ENCODE measurements at regions not wholly inside any gene's neighbourhood (a gene's known extent, or its start where the extent isn't known, plus 50 kb on each side); places are given as distances from the start of the nearest gene placed in this dataset.

DNA sequence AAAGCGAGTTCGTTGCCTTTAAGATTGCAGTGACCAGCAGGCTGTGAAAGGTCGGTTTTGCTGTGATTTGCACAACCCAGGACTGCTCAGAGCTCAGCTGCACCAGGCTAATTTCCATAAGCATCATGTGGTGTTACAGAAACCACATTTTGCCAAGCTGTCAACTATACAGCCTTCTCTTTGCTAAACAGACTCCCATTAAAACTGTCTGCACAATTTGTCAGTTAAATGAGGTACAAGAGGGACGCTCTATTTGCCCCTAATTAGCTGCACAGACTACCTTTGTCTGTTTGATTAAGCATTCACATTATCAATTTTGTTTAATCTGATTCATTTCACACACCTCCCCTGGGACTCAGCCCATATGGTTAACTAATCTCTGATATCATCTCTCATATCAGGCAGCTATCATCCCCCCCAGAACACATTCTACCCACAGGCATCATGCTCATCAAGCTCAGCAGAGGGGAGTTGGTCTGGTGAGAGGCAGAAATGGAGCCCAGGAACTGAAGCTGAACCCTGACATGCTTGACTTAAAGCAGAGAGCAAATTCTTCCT is 62.1 kb downstream of the OLIG3 start (continued):
- TF ChIP-seq RAD21 (IDR thresholded peaks at IDR 0.05 in 1 of 2, conservative IDR thresholded peaks at IDR 0.05 in 1 of 2; ENCODE audit: low read depth in 2 of 2, low read length in 2 of 2): no peak
- no peak for TF ChIP-seq TAF7 (optimal IDR thresholded peaks at IDR 0.05; ENCODE audit: borderline replicate concordance, low read depth, low read length)
- no peak for TF ChIP-seq SUZ12 (IDR thresholded peaks at IDR 0.05; ENCODE audit: low read length)

All from H1 (cell line).